GDM1 (cell line): ENCODE measurements at regions not wholly inside any gene's neighbourhood (a gene's known extent, or its start where the extent isn't known, plus 50 kb on each side); places are given as distances from the start of the nearest gene placed in this dataset.

Experiments used
- DNase-seq: peaks from one replicate; lab custom pipeline; 2025; lab: John Stamatoyannopoulos, UW

- no peak for DNase-seq
Measured at GRCh38 chr2:199025146-199025545, 432.6 kb downstream of the SATB2 start.

GRCh38 chr2:199024224-199024623, 433.5 kb downstream of the SATB2 start:
- no peak for DNase-seq

- no peak for DNase-seq
Measured at GRCh38 chr2:199019898-199020507, 437.7 kb downstream of the SATB2 start.

GRCh38 chr2:199018826-199019225, 438.9 kb downstream of the SATB2 start:
- no peak for DNase-seq

GRCh38 chr2:199015072-199015471, 442.7 kb downstream of the SATB2 start:
- DNase-seq, result no peak

GRCh38 chr2:199014226-199014625, 443.5 kb downstream of the SATB2 start:
- no peak for DNase-seq

- DNase-seq, result no peak
Measured at GRCh38 chr2:199011908-199012307, 445.8 kb downstream of the SATB2 start.

- no peak for DNase-seq
Measured at GRCh38 chr2:198994678-198995077, 463.1 kb downstream of the SATB2 start.

GRCh38 chr2:198991431-198991830, 466.3 kb downstream of the SATB2 start:
- DNase-seq, result no peak

- DNase-seq, result no peak
Measured at GRCh38 chr2:198975779-198976178, 482.0 kb downstream of the SATB2 start.

GRCh38 chr2:198973785-198974184, 484.0 kb downstream of the SATB2 start:
- no peak for DNase-seq

- DNase-seq, result no peak
Measured at GRCh38 chr2:198973181-198973580, 484.6 kb downstream of the SATB2 start.

GRCh38 chr2:198968545-198968944, 489.2 kb downstream of the SATB2 start:
- no peak for DNase-seq

GRCh38 chr2:198966269-198966668, 491.5 kb downstream of the SATB2 start:
- no peak for DNase-seq

- DNase-seq, result no peak
Measured at GRCh38 chr2:198961547-198961946, 496.2 kb downstream of the SATB2 start.

- DNase-seq, result no peak
Measured at GRCh38 chr2:198957181-198957580, 500.6 kb downstream of the SATB2 start.

- no peak for DNase-seq
Measured at GRCh38 chr2:198953328-198953727, 504.4 kb downstream of the SATB2 start.

- DNase-seq, result no peak
Measured at GRCh38 chr2:198950803-198951202, 506.9 kb downstream of the SATB2 start.

- DNase-seq, result no peak
Measured at GRCh38 chr2:198945496-198945895, 512.2 kb downstream of the SATB2 start.

GRCh38 chr2:198930170-198930569, 527.6 kb downstream of the SATB2 start:
- no peak for DNase-seq

GRCh38 chr2:198928026-198928425, 529.7 kb downstream of the SATB2 start:
- DNase-seq, result no peak

- no peak for DNase-seq
Measured at GRCh38 chr2:198917926-198918720, 539.6 kb downstream of the SATB2 start.

- DNase-seq, result no peak
Measured at GRCh38 chr2:198917275-198917674, 540.5 kb downstream of the SATB2 start.
